ENCODE measurements at regions not wholly inside any gene's neighbourhood (a gene's known extent, or its start where the extent isn't known, plus 50 kb on each side); places are given as distances from the start of the nearest gene placed in this dataset.

- Mint-ChIP-seq H3K27me3 (ENCODE audit: unreplicated experiment) (no peaks in the 10 kb centered on the region), H3K27ac (ENCODE audit: unreplicated experiment) (no peak overlapping the region), H3K4me3 (ENCODE audit: unreplicated experiment) (no peak overlapping the region), H3K36me3 (ENCODE audit: low read depth, unreplicated experiment) (no peaks in the 10 kb centered on the region), H3K4me1 (ENCODE audit: unreplicated experiment) (no peaks in the 10 kb centered on the region), H3K9me3 (ENCODE audit: unreplicated experiment) (no peaks in the 10 kb centered on the region)
- TF ChIP-seq CTCF (IDR thresholded peaks at IDR 0.05; ENCODE audit: unreplicated experiment) = no peak
- DNase-seq (ENCODE audit: low spot score) = no peak
These were observed 96.0 kb upstream of the CDIN1 start for GRCh38 chr15:36483409-36483808.

- Mint-ChIP-seq H3K27me3 (ENCODE audit: unreplicated experiment) (no peaks in the 10 kb centered on the region), H3K9me3 (ENCODE audit: unreplicated experiment) (no peaks in the 10 kb centered on the region), H3K36me3 (ENCODE audit: low read depth, unreplicated experiment) (no peaks in the 10 kb centered on the region), H3K4me1 (ENCODE audit: unreplicated experiment) (no peaks in the 10 kb centered on the region), H3K4me3 (ENCODE audit: unreplicated experiment) (no peak overlapping the region), H3K27ac (ENCODE audit: unreplicated experiment) (no peak overlapping the region)
- no peak for TF ChIP-seq CTCF (IDR thresholded peaks at IDR 0.05; ENCODE audit: unreplicated experiment)
- no peak for DNase-seq (ENCODE audit: low spot score)
These were observed 95.2 kb upstream of the CDIN1 start for GRCh38 chr15:36484038-36484778.

DNA sequence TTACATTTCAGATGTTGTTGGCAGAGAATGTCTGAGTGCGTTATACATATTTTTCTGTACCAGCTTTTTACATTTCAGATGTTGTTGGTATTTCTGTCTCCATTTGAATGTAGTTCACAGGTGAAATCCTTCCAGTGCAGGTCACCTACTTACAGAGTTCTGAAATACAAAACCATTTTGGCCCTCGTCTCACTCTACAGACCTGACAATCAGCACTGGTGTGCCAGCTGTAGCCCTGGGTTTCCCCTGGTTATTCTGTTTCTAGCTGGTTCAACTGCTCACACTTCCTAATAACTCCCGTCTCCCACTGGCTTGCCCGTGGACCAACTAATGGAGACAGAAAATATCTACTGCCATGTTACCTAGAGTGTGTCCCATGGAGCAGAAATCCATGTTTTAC is 87.5 kb upstream of the CDIN1 start:
- peaks cover 4% of the 10 kb centered on the region for H3K4me1 Mint-ChIP-seq (ENCODE audit: unreplicated experiment)
- H3K36me3 Mint-ChIP-seq (ENCODE audit: low read depth, unreplicated experiment) = no peaks in the 10 kb centered on the region
- no peaks in the 10 kb centered on the region for H3K9me3 Mint-ChIP-seq (ENCODE audit: unreplicated experiment)
- no peak for DNase-seq (ENCODE audit: low spot score)
- no peak for TF ChIP-seq CTCF (IDR thresholded peaks at IDR 0.05; ENCODE audit: unreplicated experiment)
- no peak overlapping the region for H3K4me3 Mint-ChIP-seq (ENCODE audit: unreplicated experiment)
- H3K27ac Mint-ChIP-seq (ENCODE audit: unreplicated experiment) = no peak overlapping the region
- no peaks in the 10 kb centered on the region for H3K27me3 Mint-ChIP-seq (ENCODE audit: unreplicated experiment)

GRCh38 chr15:36495456-36495991 is 83.9 kb upstream of the CDIN1 start:
- DNase-seq (ENCODE audit: low spot score) = no peak
- H3K36me3 Mint-ChIP-seq (ENCODE audit: low read depth, unreplicated experiment) = no peaks in the 10 kb centered on the region
- H3K4me3 Mint-ChIP-seq (ENCODE audit: unreplicated experiment) = no peak overlapping the region
- H3K4me1 Mint-ChIP-seq (ENCODE audit: unreplicated experiment) = peaks cover 4% of the 10 kb centered on the region
- no peaks in the 10 kb centered on the region for H3K27me3 Mint-ChIP-seq (ENCODE audit: unreplicated experiment)
- TF ChIP-seq CTCF (IDR thresholded peaks at IDR 0.05; ENCODE audit: unreplicated experiment) = no peak
- no peaks in the 10 kb centered on the region for H3K9me3 Mint-ChIP-seq (ENCODE audit: unreplicated experiment)
- no peak overlapping the region for H3K27ac Mint-ChIP-seq (ENCODE audit: unreplicated experiment)

DNA sequence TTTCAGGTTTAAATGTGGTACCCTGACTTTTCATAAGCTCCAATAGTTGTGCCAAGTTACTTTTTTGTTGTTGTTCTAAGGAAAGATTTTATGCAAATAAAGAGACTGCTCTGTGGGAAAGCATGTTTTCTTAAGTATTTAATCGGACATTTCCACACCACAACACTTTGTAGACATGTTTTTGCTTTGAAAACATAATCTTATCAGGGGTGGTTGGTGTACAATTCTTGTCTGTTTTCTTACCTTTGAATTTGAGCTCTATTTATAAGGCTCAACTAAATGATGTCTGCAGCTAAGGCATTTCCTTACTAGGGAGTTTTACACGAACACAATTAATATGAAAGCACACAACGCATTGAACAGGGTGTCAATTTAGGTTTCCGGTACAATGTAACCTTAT is 81.5 kb upstream of the CDIN1 start:
- no peaks in the 10 kb centered on the region for H3K9me3 Mint-ChIP-seq (ENCODE audit: unreplicated experiment)
- DNase-seq (ENCODE audit: low spot score) = no peak
- H3K4me3 Mint-ChIP-seq (ENCODE audit: unreplicated experiment) = no peak overlapping the region
- no peak overlapping the region for H3K27ac Mint-ChIP-seq (ENCODE audit: unreplicated experiment)
- no peaks in the 10 kb centered on the region for H3K36me3 Mint-ChIP-seq (ENCODE audit: low read depth, unreplicated experiment)
- TF ChIP-seq CTCF (IDR thresholded peaks at IDR 0.05; ENCODE audit: unreplicated experiment) = no peak
- no peaks in the 10 kb centered on the region for H3K27me3 Mint-ChIP-seq (ENCODE audit: unreplicated experiment)
- H3K4me1 Mint-ChIP-seq (ENCODE audit: unreplicated experiment) = no peaks in the 10 kb centered on the region
